ENCODE measurements at regions not wholly inside any gene's neighbourhood (a gene's known extent, or its start where the extent isn't known, plus 50 kb on each side); places are given as distances from the start of the nearest gene placed in this dataset.

DNA sequence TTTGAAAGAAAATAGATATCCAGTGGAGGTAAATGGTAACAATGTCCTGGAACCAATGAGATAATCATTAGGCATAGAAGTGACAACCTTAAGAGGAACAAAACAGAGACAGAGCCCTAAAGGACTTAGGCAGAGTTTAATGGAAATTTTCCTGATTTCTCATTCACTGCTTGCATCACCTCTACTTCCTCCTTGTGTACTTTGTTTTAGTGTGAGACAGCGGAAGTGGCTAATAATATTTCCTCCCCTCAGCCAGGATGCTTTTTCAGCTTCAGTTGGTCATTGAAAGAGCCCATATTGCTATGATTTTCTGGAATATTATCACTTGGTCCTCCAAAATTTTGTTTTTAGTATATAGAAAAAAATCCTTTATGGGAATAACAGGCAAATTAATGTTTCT is 153.4 kb upstream of the MPDZ start:
- no peak overlapping the region for H3K27ac ChIP-seq (ENCODE audit: low read depth, low read length, poor library complexity, severe bottlenecking)
- BruUV-seq (replicated peaks) = no TSS peak
- H3K4me2 ChIP-seq (ENCODE audit: low read length) = no peak overlapping the region
- H3K4me1 ChIP-seq (ENCODE audit: insufficient read depth, low read length, poor library complexity, severe bottlenecking) = no peaks in the 10 kb centered on the region
- H2AFZ ChIP-seq (ENCODE audit: low read length) = no peak overlapping the region
- no peaks in the 10 kb centered on the region for H3K9me3 ChIP-seq (ENCODE audit: low read length)
- TF ChIP-seq, protein P1, sequence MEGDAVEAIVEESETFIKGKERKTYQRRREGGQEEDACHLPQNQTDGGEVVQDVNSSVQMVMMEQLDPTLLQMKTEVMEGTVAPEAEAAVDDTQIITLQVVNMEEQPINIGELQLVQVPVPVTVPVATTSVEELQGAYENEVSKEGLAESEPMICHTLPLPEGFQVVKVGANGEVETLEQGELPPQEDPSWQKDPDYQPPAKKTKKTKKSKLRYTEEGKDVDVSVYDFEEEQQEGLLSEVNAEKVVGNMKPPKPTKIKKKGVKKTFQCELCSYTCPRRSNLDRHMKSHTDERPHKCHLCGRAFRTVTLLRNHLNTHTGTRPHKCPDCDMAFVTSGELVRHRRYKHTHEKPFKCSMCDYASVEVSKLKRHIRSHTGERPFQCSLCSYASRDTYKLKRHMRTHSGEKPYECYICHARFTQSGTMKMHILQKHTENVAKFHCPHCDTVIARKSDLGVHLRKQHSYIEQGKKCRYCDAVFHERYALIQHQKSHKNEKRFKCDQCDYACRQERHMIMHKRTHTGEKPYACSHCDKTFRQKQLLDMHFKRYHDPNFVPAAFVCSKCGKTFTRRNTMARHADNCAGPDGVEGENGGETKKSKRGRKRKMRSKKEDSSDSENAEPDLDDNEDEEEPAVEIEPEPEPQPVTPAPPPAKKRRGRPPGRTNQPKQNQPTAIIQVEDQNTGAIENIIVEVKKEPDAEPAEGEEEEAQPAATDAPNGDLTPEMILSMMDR (conservative IDR thresholded peaks at IDR 0.05; ENCODE audit: low read length) = no peak
- TF ChIP-seq EZH2phosphoT487 (IDR thresholded peaks at IDR 0.05; ENCODE audit: borderline replicate concordance, low read depth, low read length) = no peak
- no peaks in the 10 kb centered on the region for H3K36me3 ChIP-seq (ENCODE audit: insufficient read depth, low read length)
- no peak for DNase-seq (ENCODE audit: low spot score)
- H3K4me3 ChIP-seq (ENCODE audit: low read depth, low read length, poor library complexity, severe bottlenecking) = no peak overlapping the region
- H3K79me2 ChIP-seq (ENCODE audit: insufficient read depth, low read depth, low read length) = no peaks in the 10 kb centered on the region
- intact Hi-C loops (cut with micrococcal nuclease; ENCODE audit: unreplicated experiment) = no loop called here
- POLR2A ChIA-PET = no interaction called here
- CTCF ChIA-PET (ENCODE audit: unreplicated experiment) = no interaction called here
- no peaks in the 10 kb centered on the region for H4K20me1 ChIP-seq (ENCODE audit: insufficient read depth, low read length)
- H3K9me2 ChIP-seq (ENCODE audit: insufficient read depth, low read length) = no peaks in the 10 kb centered on the region

DNA sequence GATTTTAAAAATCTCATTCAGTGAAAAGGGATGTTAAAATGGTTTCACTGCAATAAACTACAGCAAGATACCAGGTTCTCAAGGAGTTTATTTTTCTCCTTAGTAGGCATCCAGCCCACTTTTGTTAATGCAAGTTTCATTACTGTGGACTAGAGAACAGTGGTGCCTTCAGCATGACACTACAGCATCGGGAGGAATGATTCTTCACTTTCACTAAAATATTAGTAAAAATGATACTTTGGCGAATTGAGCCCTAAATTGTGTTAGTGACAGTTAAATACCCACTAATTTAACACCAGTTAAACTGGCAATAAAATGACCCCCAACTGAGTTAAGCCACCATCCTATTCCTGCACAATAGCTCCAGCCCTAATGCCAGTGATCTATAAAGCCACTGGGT is 152.2 kb upstream of the MPDZ start:
- Histone ChIP-seq H3K4me3 (ENCODE audit: low read depth, low read length, poor library complexity, severe bottlenecking) (no peak overlapping the region), H3K4me2 (ENCODE audit: low read length) (no peak overlapping the region), H3K9me3 (ENCODE audit: low read length) (no peaks in the 10 kb centered on the region), H4K20me1 (ENCODE audit: insufficient read depth, low read length) (no peaks in the 10 kb centered on the region), H3K9me2 (ENCODE audit: insufficient read depth, low read length) (no peaks in the 10 kb centered on the region), H3K36me3 (ENCODE audit: insufficient read depth, low read length) (no peaks in the 10 kb centered on the region), H3K79me2 (ENCODE audit: insufficient read depth, low read depth, low read length) (no peaks in the 10 kb centered on the region), H2AFZ (ENCODE audit: low read length) (no peak overlapping the region), H3K4me1 (ENCODE audit: insufficient read depth, low read length, poor library complexity, severe bottlenecking) (no peaks in the 10 kb centered on the region), H3K27ac (ENCODE audit: low read depth, low read length, poor library complexity, severe bottlenecking) (no peak overlapping the region)
- BruUV-seq (replicated peaks) = no TSS peak
- no peak for DNase-seq (ENCODE audit: low spot score)
- ChIA-PET POLR2A (interaction anchor here (0.7 kb wide), 1 partner anchor 467 kb away, joined by 3 read pairs; no protein-coding TSS in a partner anchor), CTCF (ENCODE audit: unreplicated experiment) (no interaction called here)
- TF ChIP-seq EZH2phosphoT487 (IDR thresholded peaks at IDR 0.05; ENCODE audit: borderline replicate concordance, low read depth, low read length) = no peak
- TF ChIP-seq, protein P1 (conservative IDR thresholded peaks at IDR 0.05; ENCODE audit: low read length) = no peak
- intact Hi-C loops (cut with micrococcal nuclease; ENCODE audit: unreplicated experiment) = no loop called here

DNA sequence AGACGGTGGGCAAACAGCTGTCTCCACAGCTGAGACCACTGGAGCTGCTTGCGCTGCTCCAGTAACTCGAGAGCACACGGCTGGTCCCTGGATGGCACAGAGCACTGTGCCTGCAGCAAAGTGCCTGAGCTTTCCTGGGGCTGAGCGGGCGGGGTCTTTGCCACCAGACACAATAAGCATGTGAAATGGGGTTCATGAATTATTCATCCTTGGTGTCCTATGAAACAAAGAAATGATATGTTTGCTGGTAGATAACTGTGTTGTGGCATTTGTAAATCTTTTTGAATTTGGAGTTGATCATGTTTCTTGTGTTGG is 151.7 kb upstream of the MPDZ start:
- H3K27ac ChIP-seq (ENCODE audit: low read depth, low read length, poor library complexity, severe bottlenecking) = no peak overlapping the region
- DNase-seq (ENCODE audit: low spot score) = no peak
- no peaks in the 10 kb centered on the region for H4K20me1 ChIP-seq (ENCODE audit: insufficient read depth, low read length)
- no peaks in the 10 kb centered on the region for H3K9me2 ChIP-seq (ENCODE audit: insufficient read depth, low read length)
- H3K79me2 ChIP-seq (ENCODE audit: insufficient read depth, low read depth, low read length) = no peaks in the 10 kb centered on the region
- H3K4me1 ChIP-seq (ENCODE audit: insufficient read depth, low read length, poor library complexity, severe bottlenecking) = no peaks in the 10 kb centered on the region
- H3K4me3 ChIP-seq (ENCODE audit: low read depth, low read length, poor library complexity, severe bottlenecking) = no peak overlapping the region
- TF ChIP-seq EZH2phosphoT487 (IDR thresholded peaks at IDR 0.05; ENCODE audit: borderline replicate concordance, low read depth, low read length) = no peak
- TF ChIP-seq, protein P1 (conservative IDR thresholded peaks at IDR 0.05; ENCODE audit: low read length) = no peak
- no peak overlapping the region for H3K4me2 ChIP-seq (ENCODE audit: low read length)
- no peak overlapping the region for H2AFZ ChIP-seq (ENCODE audit: low read length)
- H3K9me3 ChIP-seq (ENCODE audit: low read length) = no peaks in the 10 kb centered on the region
- no peaks in the 10 kb centered on the region for H3K36me3 ChIP-seq (ENCODE audit: insufficient read depth, low read length)
- POLR2A ChIA-PET = interaction anchor here (0.7 kb wide), 1 partner anchor 467 kb away, joined by 3 read pairs; no protein-coding TSS in a partner anchor
- no TSS peak for BruUV-seq (replicated peaks)
- intact Hi-C loops (cut with micrococcal nuclease; ENCODE audit: unreplicated experiment) = no loop called here
- CTCF ChIA-PET (ENCODE audit: unreplicated experiment) = no interaction called here

Measured in OCI-LY7 (cell line).